Activated CD8-positive, alpha-beta memory T cell treated with anti-CD3 and anti-CD28 coated beads, Interleukin-2, amount 50 U/mL, for 1 hour (primary cell): ENCODE measurements at regions not wholly inside any gene's neighbourhood (a gene's known extent, or its start where the extent isn't known, plus 50 kb on each side); places are given as distances from the start of the nearest gene placed in this dataset.

Source experiments
- DNase-seq: peaks from one replicate; pipeline ENCODE4 v3.0.0-alpha.2; 2020; ENCODE audit errors: extremely low read depth

GRCh38 chr6:1551249-1551648 is 58.5 kb upstream of the FOXC1 start:
- DNase-seq, result no peak

DNA sequence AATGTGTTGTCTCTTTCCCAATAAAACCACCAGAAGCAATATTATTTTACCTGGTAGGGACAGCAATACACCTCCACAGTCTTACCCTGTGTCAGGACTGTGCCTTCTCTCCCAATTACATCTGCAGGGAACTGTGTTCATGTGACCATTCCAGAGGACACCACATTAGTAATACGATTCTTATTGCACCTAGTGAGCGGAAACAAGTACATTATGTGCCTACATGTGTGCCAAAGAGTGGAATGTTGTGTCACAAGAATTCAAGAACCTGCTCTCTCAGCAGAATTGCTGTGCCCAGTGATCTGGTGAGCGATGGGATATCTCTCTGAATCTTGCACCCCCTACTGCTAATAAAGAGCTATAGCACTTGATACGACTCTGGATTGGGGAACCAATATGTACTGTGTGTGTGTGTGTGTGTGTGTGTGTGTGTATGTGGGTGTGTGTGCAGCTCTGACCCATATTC is 57.4 kb upstream of the FOXC1 start:
- no peak for DNase-seq

GRCh38 chr6:1553562-1554083 is 56.1 kb upstream of the FOXC1 start:
- DNase-seq, result no peak

GRCh38 chr6:1554141-1554475 is 55.6 kb upstream of the FOXC1 start:
- DNase-seq, result no peak

- no peak for DNase-seq
Observed at GRCh38 chr6:1554476-1555310, 55.0 kb upstream of the FOXC1 start.

DNA sequence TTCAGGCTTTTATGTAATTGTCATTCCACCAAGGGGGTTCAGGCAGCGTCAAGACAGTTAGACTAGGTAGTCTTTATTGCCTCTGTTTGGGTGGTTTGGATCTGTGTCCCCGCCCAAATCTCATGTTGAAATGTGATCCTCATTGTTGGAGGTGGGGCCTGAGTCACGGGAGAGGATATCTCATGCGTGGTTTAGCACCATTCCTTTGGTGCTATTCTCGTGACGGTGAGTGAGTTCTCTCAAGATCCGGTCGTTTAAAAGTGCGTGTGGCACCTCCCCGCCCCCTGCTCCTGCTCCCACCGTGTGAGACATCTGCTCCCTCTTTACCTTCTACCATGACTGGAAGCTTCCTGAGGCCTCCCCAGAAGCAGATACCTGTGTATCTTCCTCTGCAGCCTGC is 51.3 kb upstream of the FOXC1 start:
- DNase-seq, result no peak
